ENCODE measurements at regions not wholly inside any gene's neighbourhood (a gene's known extent, or its start where the extent isn't known, plus 50 kb on each side); places are given as distances from the start of the nearest gene placed in this dataset.

- Mint-ChIP-seq H3K4me3 (no peak overlapping the region), H3K27ac (no peak overlapping the region), H3K4me1 (peaks cover 6 to 10% of the 10 kb centered on the region in 2 experiments), H3K27me3 (ENCODE audit: low read depth) (no peaks in the 10 kb centered on the region), H3K9me3 (no peaks in the 10 kb centered on the region; a peak in 1 of 5 replicates), H3K36me3 (ENCODE audit: insufficient read depth in 1 of 3, low read depth in 3 of 3) (no peaks in the 10 kb centered on the region)
- no peak overlapping the region for H4K5ac ChIP-seq (ENCODE audit: insufficient read length, low read depth, low read length)
- H2AK5ac ChIP-seq (ENCODE audit: insufficient read length, low read length) = no peak overlapping the region
- no peaks in the 10 kb centered on the region for H3K23me2 ChIP-seq (ENCODE audit: insufficient read length, low read depth, low read length, poor library complexity, severe bottlenecking)
- no peaks in the 10 kb centered on the region for H3K27me3 ChIP-seq (ENCODE audit: insufficient read depth, low read length)
- H3K9ac ChIP-seq (ENCODE audit: extremely low read depth, insufficient read length, low read length) = no peak overlapping the region
- H3K4me2 ChIP-seq (ENCODE audit: insufficient read depth, insufficient read length, low read length) = no peak overlapping the region
- no peaks in the 10 kb centered on the region; the same call in 1 of the 2 replicates for H3K4me1 ChIP-seq (ENCODE audit: insufficient read depth, low read length)
- no peak overlapping the region for H2BK5ac ChIP-seq (ENCODE audit: insufficient read length, low read length)
- H4K91ac ChIP-seq (ENCODE audit: insufficient read length, low read depth, low read length) = no peak overlapping the region
- H4K8ac ChIP-seq (replicated peaks; ENCODE audit: insufficient read length, low read depth, low read length) = no peak overlapping the region
- H3K14ac ChIP-seq (ENCODE audit: insufficient read depth, low read length) = no peak overlapping the region
- H3K4ac ChIP-seq (ENCODE audit: low read depth, low read length) = no peak overlapping the region
- no peak overlapping the region for H3T11ph ChIP-seq (ENCODE audit: low read length)
- H2BK12ac ChIP-seq (ENCODE audit: insufficient read length, low read depth, low read length) = no peak overlapping the region
- H3K79me2 ChIP-seq (ENCODE audit: insufficient read depth, low read length) = no peaks in the 10 kb centered on the region
- no peak overlapping the region for H3K27ac ChIP-seq (ENCODE audit: insufficient read length, low read depth, low read length)
- H4K20me1 ChIP-seq (ENCODE audit: control insufficient read depth, insufficient read depth, insufficient read length) = no peaks in the 10 kb centered on the region
- no peaks in the 10 kb centered on the region for H3K79me1 ChIP-seq (ENCODE audit: insufficient read depth, low read depth, low read length, poor library complexity, severe bottlenecking)
- TF ChIP-seq CTCF (conservative IDR thresholded peaks at IDR 0.05) = no peak
- H2BK20ac ChIP-seq (ENCODE audit: low read depth, low read length, poor library complexity, severe bottlenecking) = no peak overlapping the region
- no peak overlapping the region for H3K23ac ChIP-seq (ENCODE audit: insufficient read length, low read depth, low read length)
- H3K18ac ChIP-seq (ENCODE audit: insufficient read length, low read depth, low read length) = no peak overlapping the region
- no peaks in the 10 kb centered on the region for H3K9me3 ChIP-seq (ENCODE audit: control insufficient read depth, low read depth, low read length)
- H3K56ac ChIP-seq (ENCODE audit: insufficient read length, low read depth, low read length) = no peak overlapping the region
- H2BK120ac ChIP-seq (ENCODE audit: low read depth, low read length, poor library complexity, severe bottlenecking) = no peak overlapping the region
- no peak for DNase-seq
- WGBS (ENCODE audit: extremely low coverage, insufficient read length, low lambda C conversion rate) = no CpG with 5 or more reads among the region's 2 CpGs
- H2AFZ ChIP-seq (ENCODE audit: low read length) = no peak overlapping the region
- H2BK15ac ChIP-seq (ENCODE audit: low read depth, low read length) = no peak overlapping the region
Observed at GRCh38 chr10:62534031-62534430, 159.9 kb downstream of the ZNF365 start.

Measured in H9 (cell line).